Retinal pigment epithelial cell (primary cell): ENCODE measurements at regions not wholly inside any gene's neighbourhood (a gene's known extent, or its start where the extent isn't known, plus 50 kb on each side); places are given as distances from the start of the nearest gene placed in this dataset.

Experiments used
- DNase-seq: peaks from one replicate; pipeline ENCODE4 v3.0.0-alpha.2; 2010; ENCODE audit warnings: low read depth
- H3K4me3 ChIP-seq: 2 replicates; pipeline ENCODE4 v1.5.1; 2011; ENCODE audit warnings: mild to moderate bottlenecking, low read length, control low read depth, moderate library complexity
- CTCF ChIP-seq: conservative IDR thresholded peaks from 2 replicates; pipeline ENCODE4 v1.5.1; 2011; ENCODE audit warnings: low read depth, low read length, control low read depth, inconsistent platforms

- TF ChIP-seq CTCF: no peak
- DNase-seq: no peak
- H3K4me3 ChIP-seq: no peak overlapping the region
Measured at GRCh38 chr7:35401217-35401879, 147.4 kb upstream of the TBX20 start.

DNA sequence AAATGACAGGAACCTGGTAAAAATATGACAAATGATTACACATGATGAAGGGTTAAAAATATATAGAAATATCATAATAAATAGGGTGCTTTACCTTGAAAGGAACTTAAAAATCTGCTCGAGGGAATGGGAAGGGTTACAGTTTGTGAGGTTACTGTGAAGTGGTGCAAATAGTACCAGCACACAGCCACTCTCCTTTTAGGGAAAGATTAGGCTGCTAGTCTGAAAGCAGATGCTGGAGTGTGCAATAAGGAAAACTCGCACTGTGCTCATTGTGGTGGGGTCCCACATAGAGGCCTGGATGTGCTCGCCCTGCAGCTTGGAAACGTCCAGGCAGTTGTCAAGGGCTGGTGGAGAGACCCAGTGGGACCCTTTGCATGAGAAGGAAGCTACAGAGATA lies 145.9 kb upstream of the TBX20 start:
- DNase-seq: no peak
- TF ChIP-seq CTCF: no peak
- H3K4me3 ChIP-seq: no peak overlapping the region

- no peak overlapping the region for H3K4me3 ChIP-seq
- no peak for TF ChIP-seq CTCF
- no peak for DNase-seq
Measured at GRCh38 chr7:35399216-35399615, 145.3 kb upstream of the TBX20 start.

GRCh38 chr7:35398518-35398917 lies 144.6 kb upstream of the TBX20 start:
- no peak for TF ChIP-seq CTCF
- DNase-seq: no peak
- H3K4me3 ChIP-seq: no peak overlapping the region

- TF ChIP-seq CTCF: no peak
- no peak overlapping the region for H3K4me3 ChIP-seq
- DNase-seq: no peak
Measured at GRCh38 chr7:35390146-35390545, 136.2 kb upstream of the TBX20 start.

GRCh38 chr7:35389636-35390035 lies 135.7 kb upstream of the TBX20 start:
- no peak for DNase-seq
- no peak overlapping the region for H3K4me3 ChIP-seq
- TF ChIP-seq CTCF: no peak
